GM23248 (cell line): ENCODE measurements at regions not wholly inside any gene's neighbourhood (a gene's known extent, or its start where the extent isn't known, plus 50 kb on each side); places are given as distances from the start of the nearest gene placed in this dataset.

Experiments used
- EZH2 ChIP-seq: fragments of 200-600 bp; sonication (generic); IDR thresholded peaks from 2 replicates; pipeline ENCODE4 v1.6.1; 2018; ENCODE audit warnings: antibody characterized with exemption, mild to moderate bottlenecking; ENCODE audit not compliant: insufficient read depth, poor library complexity, severe bottlenecking
- EZH2phosphoT487 ChIP-seq: fragments of 200-600 bp; sonication (generic); IDR thresholded peaks from 2 replicates; pipeline ENCODE4 v1.6.1; 2018; ENCODE audit warnings: antibody characterized with exemption, moderate library complexity, mild to moderate bottlenecking, low read depth; ENCODE audit not compliant: insufficient read depth

DNA sequence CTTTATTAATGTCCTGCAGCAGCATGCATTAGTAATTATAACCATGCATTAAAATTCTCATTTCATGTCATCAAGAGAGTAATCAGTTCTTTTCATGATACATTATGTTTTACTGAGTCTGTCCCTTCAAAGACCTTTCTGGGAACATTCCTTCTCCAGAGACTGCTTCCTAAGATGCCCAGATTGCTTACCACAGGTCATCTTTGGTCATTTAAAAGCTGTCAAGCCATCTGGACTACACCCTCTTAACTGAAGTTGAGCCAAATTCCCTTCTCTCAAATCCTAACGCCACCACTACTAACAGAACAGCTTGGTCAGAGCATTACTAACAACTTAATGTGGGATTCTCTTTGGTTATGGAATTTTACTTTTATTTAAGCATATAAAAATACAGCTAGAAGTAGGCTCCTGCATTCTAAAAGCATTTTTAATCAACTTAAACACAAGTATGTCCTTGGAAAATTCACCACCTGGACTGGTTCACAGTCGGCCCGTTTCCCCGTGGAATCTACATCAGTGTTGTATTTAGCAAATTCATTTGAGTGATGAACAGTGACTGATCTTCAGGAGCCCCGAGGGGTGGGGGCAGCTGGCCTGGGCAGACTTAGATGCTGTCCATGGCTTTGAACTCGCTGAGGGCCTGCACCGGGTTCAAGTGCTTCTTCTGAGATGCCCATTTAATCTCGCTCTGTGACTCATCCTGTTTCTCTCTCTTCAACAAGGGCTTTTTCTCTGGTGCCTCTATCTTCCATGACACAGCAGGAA is 92.8 kb upstream of the CCDC112 start:
- TF ChIP-seq EZH2 (no peak), EZH2phosphoT487 (no peak)
